A673 (cell line): ENCODE measurements at regions not wholly inside any gene's neighbourhood (a gene's known extent, or its start where the extent isn't known, plus 50 kb on each side); places are given as distances from the start of the nearest gene placed in this dataset.

ENCODE experiments used
- BruUV-seq: library from RNA; stranded (reverse); fragments of 400-500 nt; replicated peaks from 2 replicates; lab custom pipeline; 2021; lab: Mats Ljungman, UMichigan
- CTCF ChIA-PET: fragments of 300-600 bp; sonication (Branson Sonifier 250); formaldehyde crosslinking; loops from one replicate; lab custom pipeline; 2022; ENCODE audit warnings: antibody characterized with exemption; lab: Charles Lee
- POLR2A ChIA-PET: fragments of 300-600 bp; sonication (Branson Sonifier 250); formaldehyde crosslinking; loops from one replicate; lab custom pipeline; 2022; ENCODE audit warnings: antibody characterized with exemption; ENCODE audit not compliant: low non-redundant PET; lab: Charles Lee
- DNase-seq: peaks from one replicate; pipeline ENCODE4 v3.0.0-alpha.2; 2015; ENCODE audit warnings: low spot score
- H3K27ac ChIP-seq: fragments of 200-600 bp; sonication (generic); 2 replicates; pipeline ENCODE4 v1.5.1; 2016; ENCODE audit warnings: mixed run types, low read depth, mild to moderate bottlenecking, mixed read lengths, antibody characterized with exemption, low read length; ENCODE audit not compliant: poor library complexity, severe bottlenecking
- H3K27me3 ChIP-seq: fragments of 200-600 bp; sonication (generic); replicated peaks from 2 replicates; pipeline ENCODE4 v1.6.1; 2017; ENCODE audit warnings: mixed run types, low read depth, mild to moderate bottlenecking, mixed read lengths, antibody characterized with exemption, low read length; ENCODE audit not compliant: insufficient read depth, poor library complexity
- H3K36me3 ChIP-seq: fragments of 200-600 bp; sonication (generic); 2 replicates; pipeline ENCODE4 v1.6.1; 2016; ENCODE audit warnings: mixed run types, mild to moderate bottlenecking, mixed read lengths, antibody characterized with exemption, low read length; ENCODE audit not compliant: insufficient read depth, poor library complexity, severe bottlenecking
- H3K4me1 ChIP-seq: fragments of 200-600 bp; sonication (generic); 2 replicates; pipeline ENCODE4 v1.6.1; 2017; ENCODE audit warnings: mixed run types, mild to moderate bottlenecking, mixed read lengths, antibody characterized with exemption, low read length; ENCODE audit not compliant: insufficient read depth, poor library complexity, severe bottlenecking
- H3K4me3 ChIP-seq: fragments of 200-600 bp; sonication (generic); 2 replicates; pipeline ENCODE4 v1.5.1; 2016; ENCODE audit warnings: low read depth, mixed run types, mild to moderate bottlenecking, mixed read lengths, low read length; ENCODE audit not compliant: poor library complexity, severe bottlenecking
- H3K9me3 ChIP-seq: fragments of 200-600 bp; sonication (generic); 2 replicates; pipeline ENCODE4 v1.6.1; 2016; ENCODE audit warnings: mixed run types, low read depth, mild to moderate bottlenecking, mixed read lengths, antibody characterized with exemption, low read length; ENCODE audit not compliant: poor library complexity, severe bottlenecking
- EZH2 ChIP-seq: fragments of 200-600 bp; sonication (generic); IDR thresholded peaks from 2 replicates; pipeline ENCODE4 v1.6.1; 2017; ENCODE audit warnings: borderline replicate concordance, low read depth, mild to moderate bottlenecking, mixed read lengths, antibody characterized with exemption, low read length; ENCODE audit not compliant: poor library complexity, severe bottlenecking
- intact Hi-C: fragments of 100-400 bp; cut with micrococcal nuclease; formaldehyde crosslinking; loops from one replicate; pipeline ENCODE4 v1.10.0; 2022; ENCODE audit not compliant: unreplicated experiment
- TF ChIP-seq, protein P1 (sequence below): fragments of 300-800, 200-600 bp; sonication (generic); conservative IDR thresholded peaks from 2 replicates; pipeline ENCODE4 v1.5.1; 2017; ENCODE audit warnings: low read depth, mild to moderate bottlenecking, antibody characterized with exemption, low read length, moderate library complexity, mixed read lengths

DNA sequence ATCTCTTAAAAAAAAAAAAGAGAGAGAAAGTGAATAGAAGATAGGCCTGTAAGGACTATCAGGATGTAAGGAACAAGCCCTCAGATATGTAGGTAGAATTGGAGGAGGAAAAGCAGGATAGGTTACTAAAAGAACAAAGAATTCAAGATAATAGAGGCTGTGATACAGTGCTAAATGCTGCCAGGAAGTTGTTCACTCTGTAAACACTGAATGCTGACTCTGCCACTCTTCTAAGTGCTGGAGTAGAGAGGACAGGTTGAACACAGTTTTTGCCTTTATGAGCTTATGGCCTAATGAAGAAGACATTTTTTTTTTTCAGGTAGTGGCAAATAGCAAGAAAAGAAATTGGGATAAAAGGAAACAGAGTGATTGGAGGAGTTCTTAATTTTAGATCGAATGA is 90.6 kb upstream of the ZNF678 start:
- Histone ChIP-seq H3K27me3 (peaks cover 13% of the 10 kb centered on the region), H3K9me3 (no peaks in the 10 kb centered on the region), H3K36me3 (no peaks in the 10 kb centered on the region), H3K4me3 (no peak overlapping the region), H3K4me1 (no peaks in the 10 kb centered on the region), H3K27ac (no peak overlapping the region)
- intact Hi-C loops: no loop called here
- POLR2A ChIA-PET: no interaction called here
- no TSS peak for BruUV-seq
- CTCF ChIA-PET: no interaction called here
- DNase-seq: no peak
- no peak for TF ChIP-seq EZH2
- TF ChIP-seq, protein P1, sequence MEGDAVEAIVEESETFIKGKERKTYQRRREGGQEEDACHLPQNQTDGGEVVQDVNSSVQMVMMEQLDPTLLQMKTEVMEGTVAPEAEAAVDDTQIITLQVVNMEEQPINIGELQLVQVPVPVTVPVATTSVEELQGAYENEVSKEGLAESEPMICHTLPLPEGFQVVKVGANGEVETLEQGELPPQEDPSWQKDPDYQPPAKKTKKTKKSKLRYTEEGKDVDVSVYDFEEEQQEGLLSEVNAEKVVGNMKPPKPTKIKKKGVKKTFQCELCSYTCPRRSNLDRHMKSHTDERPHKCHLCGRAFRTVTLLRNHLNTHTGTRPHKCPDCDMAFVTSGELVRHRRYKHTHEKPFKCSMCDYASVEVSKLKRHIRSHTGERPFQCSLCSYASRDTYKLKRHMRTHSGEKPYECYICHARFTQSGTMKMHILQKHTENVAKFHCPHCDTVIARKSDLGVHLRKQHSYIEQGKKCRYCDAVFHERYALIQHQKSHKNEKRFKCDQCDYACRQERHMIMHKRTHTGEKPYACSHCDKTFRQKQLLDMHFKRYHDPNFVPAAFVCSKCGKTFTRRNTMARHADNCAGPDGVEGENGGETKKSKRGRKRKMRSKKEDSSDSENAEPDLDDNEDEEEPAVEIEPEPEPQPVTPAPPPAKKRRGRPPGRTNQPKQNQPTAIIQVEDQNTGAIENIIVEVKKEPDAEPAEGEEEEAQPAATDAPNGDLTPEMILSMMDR: no peak

DNA sequence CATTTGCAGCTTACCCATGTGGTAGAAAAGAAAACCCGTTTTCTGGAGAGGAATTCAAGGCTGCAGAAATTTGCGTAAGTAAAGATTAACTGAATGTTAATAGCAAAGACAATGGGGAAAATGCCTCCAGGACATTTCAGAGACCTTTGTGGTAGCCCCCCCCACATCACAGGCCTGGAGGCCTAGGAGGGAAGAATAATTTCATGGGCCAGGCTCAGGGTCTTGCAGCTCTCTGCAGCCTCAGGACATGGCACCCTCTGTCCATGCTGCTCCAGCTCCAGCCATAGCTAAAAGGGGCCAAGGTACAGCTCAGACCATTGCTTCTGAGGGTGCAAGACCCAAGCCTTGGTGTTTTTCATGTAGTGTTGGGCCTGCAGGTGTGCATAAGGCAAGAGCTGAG is 92.7 kb upstream of the ZNF678 start:
- Histone ChIP-seq H3K36me3 (no peaks in the 10 kb centered on the region), H3K9me3 (no peaks in the 10 kb centered on the region), H3K27ac (no peak overlapping the region), H3K4me3 (no peak overlapping the region), H3K27me3 (peaks cover 24% of the 10 kb centered on the region), H3K4me1 (no peaks in the 10 kb centered on the region)
- BruUV-seq: no TSS peak
- DNase-seq: no peak
- intact Hi-C loops: no loop called here
- ChIA-PET CTCF (no interaction called here), POLR2A (interaction anchor here (0.6 kb wide), 1 partner anchor 151 kb away, joined by 3 read pairs; no protein-coding TSS in a partner anchor)
- TF ChIP-seq EZH2: no peak
- TF ChIP-seq, protein P1: no peak

DNA sequence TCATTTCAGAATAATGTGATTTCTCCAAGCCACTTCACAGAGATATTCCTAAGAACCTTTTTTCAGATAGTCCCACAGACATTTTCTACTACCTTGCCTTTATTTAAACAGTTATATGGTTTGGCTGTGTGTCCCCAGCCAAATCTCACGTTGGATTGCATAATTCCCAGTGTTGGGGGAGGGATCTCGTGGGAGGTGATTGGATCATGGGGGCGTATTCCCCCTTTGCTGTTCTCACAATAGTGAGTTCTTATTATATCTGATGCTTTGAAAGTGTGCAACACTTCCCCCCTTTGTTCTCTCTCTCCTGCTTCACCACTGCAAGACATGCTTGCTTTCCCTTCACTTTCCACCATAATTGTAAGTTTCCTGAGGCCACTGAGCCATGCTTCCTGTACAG is 93.6 kb upstream of the ZNF678 start:
- Histone ChIP-seq H3K36me3 (no peaks in the 10 kb centered on the region), H3K9me3 (no peaks in the 10 kb centered on the region), H3K4me3 (no peak overlapping the region), H3K27me3 (peaks cover 19% of the 10 kb centered on the region), H3K4me1 (no peaks in the 10 kb centered on the region), H3K27ac (no peak overlapping the region)
- intact Hi-C loops: no loop called here
- CTCF ChIA-PET: no interaction called here
- TF ChIP-seq, protein P1: no peak
- no peak for TF ChIP-seq EZH2
- POLR2A ChIA-PET: no interaction called here
- no TSS peak for BruUV-seq
- DNase-seq: no peak
